RWPE1 (cell line): ENCODE measurements at regions not wholly inside any gene's neighbourhood (a gene's known extent, or its start where the extent isn't known, plus 50 kb on each side); places are given as distances from the start of the nearest gene placed in this dataset.

Experiments
- CTCF ChIA-PET: fragments of 350-600 bp; sonication (Branson Sonifier 250); formaldehyde crosslinking; extraction: SDS; loops from one replicate; lab custom pipeline; 2021; lab: Yijun Ruan, JAX
- POLR2A ChIA-PET: fragments of 400-600 bp; formaldehyde crosslinking; extraction: SDS; loops from one replicate; lab custom pipeline; 2020; ENCODE audit warnings: antibody characterized with exemption; ENCODE audit not compliant: low non-redundant PET; lab: Yijun Ruan, JAX
- DNase-seq: peaks from one replicate; pipeline ENCODE4 v3.0.0; 2012; ENCODE audit warnings: low spot score
- H3K27ac ChIP-seq: fragments of 450-650 bp; 2 replicates; pipeline ENCODE4 v1.5.1; 2017
- TF ChIP-seq, protein P1 (sequence below): fragments of 450-650 bp; conservative IDR thresholded peaks from 2 replicates; pipeline ENCODE4 v1.5.1; 2017; ENCODE audit warnings: low read depth, mild to moderate bottlenecking

DNA sequence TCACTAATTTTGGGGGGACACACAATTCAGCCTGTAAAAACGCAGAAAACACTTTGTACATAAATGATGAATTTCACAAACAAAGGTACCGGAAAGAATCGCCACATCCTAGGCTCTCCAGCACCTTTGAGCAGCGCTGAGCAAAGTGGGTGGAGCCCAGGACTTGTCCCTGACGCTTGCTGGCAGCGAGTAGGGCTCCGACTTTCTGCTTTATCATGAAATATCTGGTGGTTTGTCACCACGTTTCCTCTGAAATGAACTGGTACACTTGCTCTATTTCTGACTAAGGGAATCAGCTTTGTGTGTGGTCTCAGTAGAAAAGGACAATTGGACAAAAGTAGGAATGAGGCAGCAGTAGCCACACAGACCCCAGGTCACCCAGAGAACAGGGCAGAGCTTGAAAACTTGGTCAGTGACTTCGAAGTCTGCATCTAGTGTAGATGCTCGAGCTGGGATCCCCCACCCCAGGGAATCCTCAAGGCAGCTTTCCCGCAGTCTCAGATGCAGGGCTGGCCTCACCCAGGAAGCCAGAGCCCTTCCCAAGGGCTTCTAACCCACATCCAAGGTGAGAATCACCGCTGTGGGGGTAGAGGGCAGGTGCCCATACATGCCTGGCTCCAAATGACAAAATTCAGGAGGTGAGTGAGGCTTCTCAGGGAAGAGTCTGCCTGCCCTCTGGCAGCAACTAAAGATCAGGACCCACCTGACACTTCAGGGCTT, 85.3 kb upstream of the SOX1 start:
- ChIA-PET POLR2A (no interaction called here), CTCF (no interaction called here)
- DNase-seq = no peak
- no peak overlapping the region for H3K27ac ChIP-seq
- TF ChIP-seq, protein P1, sequence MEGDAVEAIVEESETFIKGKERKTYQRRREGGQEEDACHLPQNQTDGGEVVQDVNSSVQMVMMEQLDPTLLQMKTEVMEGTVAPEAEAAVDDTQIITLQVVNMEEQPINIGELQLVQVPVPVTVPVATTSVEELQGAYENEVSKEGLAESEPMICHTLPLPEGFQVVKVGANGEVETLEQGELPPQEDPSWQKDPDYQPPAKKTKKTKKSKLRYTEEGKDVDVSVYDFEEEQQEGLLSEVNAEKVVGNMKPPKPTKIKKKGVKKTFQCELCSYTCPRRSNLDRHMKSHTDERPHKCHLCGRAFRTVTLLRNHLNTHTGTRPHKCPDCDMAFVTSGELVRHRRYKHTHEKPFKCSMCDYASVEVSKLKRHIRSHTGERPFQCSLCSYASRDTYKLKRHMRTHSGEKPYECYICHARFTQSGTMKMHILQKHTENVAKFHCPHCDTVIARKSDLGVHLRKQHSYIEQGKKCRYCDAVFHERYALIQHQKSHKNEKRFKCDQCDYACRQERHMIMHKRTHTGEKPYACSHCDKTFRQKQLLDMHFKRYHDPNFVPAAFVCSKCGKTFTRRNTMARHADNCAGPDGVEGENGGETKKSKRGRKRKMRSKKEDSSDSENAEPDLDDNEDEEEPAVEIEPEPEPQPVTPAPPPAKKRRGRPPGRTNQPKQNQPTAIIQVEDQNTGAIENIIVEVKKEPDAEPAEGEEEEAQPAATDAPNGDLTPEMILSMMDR = no peak

DNA sequence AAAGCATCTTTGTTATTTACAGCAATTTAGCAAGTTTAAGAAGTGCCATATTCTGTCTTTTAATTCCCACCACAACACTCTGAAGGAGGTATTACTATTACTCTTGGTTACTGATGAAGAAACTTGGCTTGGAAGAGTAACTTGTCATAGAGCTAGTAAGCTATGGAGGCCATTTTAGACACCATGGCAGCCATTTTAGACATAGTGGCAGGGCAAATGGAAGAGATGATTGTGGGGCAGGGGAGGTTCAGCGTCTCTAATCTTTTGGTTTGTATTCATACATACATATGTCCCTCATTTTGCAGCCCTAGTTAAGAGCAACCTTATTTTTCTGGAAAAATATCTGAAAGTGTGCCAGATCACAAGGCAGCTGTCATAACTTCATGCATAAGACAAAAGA, 82.6 kb upstream of the SOX1 start:
- CTCF ChIA-PET = no interaction called here
- TF ChIP-seq, protein P1 = no peak
- POLR2A ChIA-PET = no interaction called here
- no peak overlapping the region for H3K27ac ChIP-seq
- DNase-seq = no peak

DNA sequence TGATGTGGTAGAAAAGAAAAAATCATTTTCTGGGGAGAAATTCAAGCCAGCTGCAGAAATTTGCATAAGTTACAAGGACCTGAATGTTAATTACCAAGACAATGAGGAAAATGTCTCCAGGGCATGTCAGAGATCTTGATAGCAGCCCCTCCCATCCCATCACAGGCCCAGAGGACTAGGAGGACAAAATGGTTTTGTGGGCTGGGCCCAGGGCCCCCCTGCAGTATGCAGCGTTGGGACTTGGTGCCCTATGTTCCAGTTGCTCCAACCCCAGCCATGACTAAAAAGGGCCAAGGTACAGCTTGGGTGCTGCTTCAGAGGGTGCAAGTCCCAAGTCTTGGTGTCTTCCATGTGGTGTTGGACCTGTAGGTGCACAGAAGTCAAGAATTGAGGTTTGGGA, 76.6 kb upstream of the SOX1 start:
- ChIA-PET POLR2A (no interaction called here), CTCF (interaction anchor here (0.6 kb wide), 1 partner anchor 70 kb away, joined by 3 read pairs; no protein-coding TSS in a partner anchor)
- no peak overlapping the region for H3K27ac ChIP-seq
- TF ChIP-seq, protein P1 = no peak
- DNase-seq = no peak

DNA sequence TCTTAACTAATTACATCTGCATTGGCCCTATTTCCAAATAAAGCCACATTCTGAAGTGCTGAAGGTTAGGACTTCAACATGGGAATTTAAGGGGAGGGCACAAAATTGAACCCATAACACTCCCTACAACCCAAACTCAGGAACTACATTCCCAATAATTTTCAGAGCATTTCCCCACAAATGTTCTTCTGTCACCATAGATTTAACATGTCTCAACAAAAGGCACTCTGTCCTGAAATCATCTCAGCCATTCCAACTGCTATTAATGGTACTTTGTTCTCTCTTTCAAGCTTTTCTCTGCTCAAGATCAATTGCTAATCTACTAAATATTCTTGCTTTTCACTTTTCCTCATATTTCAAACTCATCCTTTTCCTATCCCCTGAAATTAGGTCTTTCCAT, 74.0 kb upstream of the SOX1 start:
- TF ChIP-seq, protein P1 = no peak
- no peak overlapping the region for H3K27ac ChIP-seq
- ChIA-PET POLR2A (no interaction called here), CTCF (no interaction called here)
- no peak for DNase-seq

DNA sequence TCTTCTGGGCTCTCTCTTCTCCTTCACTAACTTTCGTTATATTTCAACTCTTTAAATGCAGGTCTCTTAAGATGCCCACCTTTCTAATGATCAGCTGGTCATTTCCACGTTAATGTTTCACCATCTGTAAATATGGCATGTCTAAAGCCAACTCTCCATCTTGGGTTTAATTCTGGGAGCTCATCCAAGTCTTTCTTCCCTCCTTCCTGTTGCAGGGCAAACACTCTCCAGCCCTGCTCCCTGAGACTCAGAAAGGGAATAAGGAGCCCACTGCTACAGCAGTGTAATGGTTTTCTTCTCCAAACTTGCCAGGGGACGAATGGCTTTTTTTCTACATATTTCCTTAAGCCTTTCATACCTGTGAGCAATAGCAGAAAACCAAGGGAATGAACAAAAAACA, 73.3 kb upstream of the SOX1 start:
- TF ChIP-seq, protein P1 = no peak
- POLR2A ChIA-PET = no interaction called here
- no peak overlapping the region for H3K27ac ChIP-seq
- CTCF ChIA-PET = no interaction called here
- no peak for DNase-seq

DNA sequence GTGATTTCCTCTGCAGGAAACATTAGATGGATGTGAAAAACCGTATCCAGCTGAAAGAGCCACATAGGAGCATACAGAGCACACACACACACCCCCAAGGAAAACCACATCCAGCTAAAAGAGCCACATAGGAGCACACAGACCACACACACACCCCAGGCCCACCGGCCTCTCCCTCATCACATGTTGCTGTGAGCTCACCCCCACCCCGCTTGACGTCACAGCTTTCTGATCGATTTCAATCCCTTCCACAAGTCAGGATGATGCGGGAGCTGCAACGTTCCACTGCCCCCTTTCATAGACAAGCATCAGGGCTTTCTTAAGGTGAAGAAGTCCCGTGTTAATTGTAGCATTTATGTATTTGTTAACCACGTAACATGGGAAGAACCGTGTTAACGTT, 72.4 kb upstream of the SOX1 start:
- DNase-seq = no peak
- CTCF ChIA-PET = no interaction called here
- no peak overlapping the region for H3K27ac ChIP-seq
- TF ChIP-seq, protein P1 = no peak
- POLR2A ChIA-PET = no interaction called here

DNA sequence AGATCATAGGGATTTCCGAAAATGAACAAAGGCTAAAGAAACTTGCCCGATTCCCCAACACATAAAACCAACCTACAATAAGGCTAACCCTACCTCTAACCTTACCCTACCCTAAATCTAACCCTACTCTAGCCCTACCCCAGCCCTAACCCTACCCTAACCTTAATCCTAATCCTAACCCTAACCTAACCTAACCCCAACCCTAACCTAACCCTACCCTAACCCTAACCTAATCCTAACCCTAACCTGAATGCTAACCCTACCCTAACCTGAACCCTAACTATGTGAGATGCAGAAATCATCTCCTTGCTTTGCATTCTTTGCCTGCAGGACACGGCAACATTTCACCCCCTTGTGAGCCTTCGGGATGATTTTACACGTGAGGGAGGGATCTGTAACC, 67.6 kb upstream of the SOX1 start:
- ChIA-PET CTCF (no interaction called here), POLR2A (no interaction called here)
- H3K27ac ChIP-seq = no peak overlapping the region
- TF ChIP-seq, protein P1 = no peak
- DNase-seq = no peak
